HAP-1 (cell line): ENCODE measurements at regions not wholly inside any gene's neighbourhood (a gene's known extent, or its start where the extent isn't known, plus 50 kb on each side); places are given as distances from the start of the nearest gene placed in this dataset.
"Not testable (repeated sequence)": the region's sequence is repeated elsewhere in the genome, so short reads cannot be mapped to it uniquely, and the experiment has no call there.

Experiments
- DNase-seq, 2 experiments: peaks; one replicate each; pipeline ENCODE4 v3.0.0-alpha.2; 2016 to 2020; ENCODE audit warnings: low spot score in 2 of 2
- H3K27me3 ChIP-seq: fragments of 250-450 bp; sonication (Bioruptor Pico); 2 replicates; pipeline ENCODE4 v1.5.1; 2020; ENCODE audit warnings: low read depth, mild to moderate bottlenecking, moderate library complexity
- H3K36me3 ChIP-seq: fragments of 250-450 bp; sonication (Bioruptor Pico); replicated peaks from 2 replicates; pipeline ENCODE4 v1.5.1; 2020; ENCODE audit warnings: mild to moderate bottlenecking
- H3K4me1 ChIP-seq: fragments of 250-450 bp; sonication (Bioruptor Pico); 2 replicates; pipeline ENCODE4 v1.5.1; 2020; ENCODE audit warnings: mild to moderate bottlenecking
- H3K4me3 ChIP-seq: fragments of 250-450 bp; sonication (Bioruptor Pico); 2 replicates; pipeline ENCODE4 v1.5.1; 2020; ENCODE audit warnings: mild to moderate bottlenecking, moderate library complexity
- H3K9me3 ChIP-seq: fragments of 250-450 bp; sonication (Bioruptor Pico); 2 replicates; pipeline ENCODE4 v1.5.1; 2020; ENCODE audit warnings: mild to moderate bottlenecking, moderate library complexity
- in situ Hi-C: fragments of 300-500 bp; cut with MboI; formaldehyde crosslinking; loops from 3 replicates; pipeline ENCODE4 v1.14.3; 2020; ENCODE audit warnings: low sequenced_read_pairs, inconsistent platforms, mixed read lengths

GRCh38 chr14:104393199-104393897 is 186.2 kb upstream of the C14orf180 start:
- no peak for DNase-seq
- no peaks in the 10 kb centered on the region for H3K4me1 ChIP-seq
- H3K27me3 ChIP-seq: peaks cover 7% of the 10 kb centered on the region
- H3K4me3 ChIP-seq: no peak overlapping the region
- no peaks in the 10 kb centered on the region; the same call in 1 of the 2 replicates for H3K9me3 ChIP-seq
- in situ Hi-C loops: no loop called here
- H3K36me3 ChIP-seq: no peaks in the 10 kb centered on the region

DNA sequence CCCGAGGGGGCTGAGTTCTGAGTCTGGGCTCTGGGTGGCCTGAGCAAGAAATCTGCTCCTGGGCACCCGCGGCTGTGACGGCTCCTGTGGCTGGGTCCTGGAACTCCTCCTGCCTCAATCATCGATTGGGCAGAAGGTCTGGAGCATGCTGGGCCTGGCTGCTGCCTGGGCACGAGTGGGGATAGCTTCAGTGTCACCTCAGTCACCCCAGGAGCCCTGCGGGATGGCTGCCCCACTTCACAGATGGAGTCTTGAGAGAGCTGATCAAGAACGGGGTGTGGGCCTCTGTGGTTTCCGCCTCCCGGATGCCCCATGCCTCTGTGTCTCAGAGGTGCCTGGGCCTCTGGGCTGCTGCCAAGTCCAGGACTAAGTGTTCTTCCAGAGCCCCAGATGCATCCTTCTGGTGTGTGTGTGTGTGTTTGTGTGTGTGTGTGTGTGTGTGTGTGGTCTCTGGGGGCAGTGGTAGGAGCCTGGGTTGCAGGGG is 185.6 kb upstream of the C14orf180 start:
- Histone ChIP-seq H3K9me3 (no peaks in the 10 kb centered on the region; the same call in 1 of the 2 replicates), H3K4me1 (no peaks in the 10 kb centered on the region), H3K4me3 (no peak overlapping the region), H3K27me3 (peaks cover 7% of the 10 kb centered on the region), H3K36me3 (no peaks in the 10 kb centered on the region)
- DNase-seq: no peak
- in situ Hi-C loops: no loop called here

DNA sequence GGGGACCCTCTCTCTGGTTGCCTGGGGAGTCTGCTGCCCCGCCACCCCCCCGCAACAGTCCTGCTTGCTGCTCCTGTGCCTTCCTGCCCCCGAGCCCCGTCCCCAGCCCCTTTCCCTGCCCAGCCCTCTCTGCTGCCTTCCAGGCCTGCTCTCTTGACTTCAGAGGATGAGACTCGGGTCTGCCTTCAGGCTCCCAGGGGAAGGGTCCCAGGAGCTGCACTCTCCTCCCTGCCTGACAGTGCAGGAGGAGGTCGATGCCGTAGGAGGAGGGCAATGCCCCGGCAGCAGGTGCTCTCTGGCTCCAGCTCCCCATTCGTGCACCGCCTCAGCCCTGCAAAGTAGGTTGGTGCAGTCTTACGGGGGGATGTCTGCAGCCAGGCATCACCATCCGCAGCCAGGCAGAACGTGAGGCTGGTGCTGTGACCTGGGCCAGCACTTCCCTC is 185.1 kb upstream of the C14orf180 start:
- in situ Hi-C loops: no loop called here
- Histone ChIP-seq H3K4me3 (no peak overlapping the region), H3K4me1 (no peaks in the 10 kb centered on the region), H3K36me3 (no peaks in the 10 kb centered on the region), H3K9me3 (no peaks in the 10 kb centered on the region; the same call in 1 of the 2 replicates), H3K27me3 (peaks cover 7% of the 10 kb centered on the region)
- DNase-seq: no peak

GRCh38 chr14:104395276-104395675 is 184.3 kb upstream of the C14orf180 start:
- Histone ChIP-seq H3K36me3 (no peaks in the 10 kb centered on the region), H3K4me3 (no peak overlapping the region), H3K4me1 (no peaks in the 10 kb centered on the region), H3K27me3 (peaks cover 7% of the 10 kb centered on the region), H3K9me3 (no peaks in the 10 kb centered on the region; the same call in 1 of the 2 replicates)
- in situ Hi-C loops: no loop called here
- no peak for DNase-seq

- Histone ChIP-seq H3K9me3 (no peaks in the 10 kb centered on the region; the same call in 1 of the 2 replicates), H3K4me1 (no peaks in the 10 kb centered on the region), H3K4me3 (no peak overlapping the region), H3K27me3 (peaks cover 7% of the 10 kb centered on the region), H3K36me3 (no peaks in the 10 kb centered on the region)
- in situ Hi-C loops: no loop called here
- DNase-seq: no peak
Measured at GRCh38 chr14:104395941-104396681, 183.5 kb upstream of the C14orf180 start.

GRCh38 chr14:104396682-104397470 is 182.7 kb upstream of the C14orf180 start:
- no peaks in the 10 kb centered on the region for H3K4me1 ChIP-seq
- no peaks in the 10 kb centered on the region for H3K36me3 ChIP-seq
- no peak overlapping the region for H3K4me3 ChIP-seq
- in situ Hi-C loops: no loop called here
- no peaks in the 10 kb centered on the region; the same call in 1 of the 2 replicates for H3K9me3 ChIP-seq
- no peak for DNase-seq
- H3K27me3 ChIP-seq: peaks cover 7% of the 10 kb centered on the region

DNA sequence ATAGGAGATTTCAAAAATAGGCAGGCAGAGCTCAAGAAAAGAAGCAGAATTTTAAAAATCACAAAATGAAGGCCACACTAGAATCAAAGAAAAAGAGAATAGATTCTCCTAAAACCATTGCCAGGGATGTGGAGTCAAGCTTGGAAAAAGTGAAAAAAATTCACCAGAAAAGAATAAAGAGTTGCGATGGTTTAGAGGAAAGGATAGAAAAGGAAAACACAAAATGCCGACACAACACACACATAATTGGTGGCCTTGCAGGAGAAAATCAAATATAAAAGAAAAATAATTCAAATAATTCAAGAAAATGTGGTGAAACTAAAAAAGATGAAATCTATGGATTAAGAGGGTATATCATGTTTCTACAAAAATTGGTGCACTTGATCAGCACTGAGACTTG is 181.6 kb upstream of the C14orf180 start:
- Histone ChIP-seq H3K36me3 (no peaks in the 10 kb centered on the region), H3K4me3 (no peak overlapping the region), H3K9me3 (no peaks in the 10 kb centered on the region; the same call in 1 of the 2 replicates), H3K4me1 (no peaks in the 10 kb centered on the region), H3K27me3 (peaks cover 7% of the 10 kb centered on the region)
- in situ Hi-C loops: no loop called here
- DNase-seq: no peak

GRCh38 chr14:104398656-104399055 is 180.9 kb upstream of the C14orf180 start:
- peaks cover 7% of the 10 kb centered on the region for H3K27me3 ChIP-seq
- H3K4me3 ChIP-seq: no peak overlapping the region
- H3K9me3 ChIP-seq: no peaks in the 10 kb centered on the region; the same call in 1 of the 2 replicates
- in situ Hi-C loops: no loop called here
- no peaks in the 10 kb centered on the region for H3K36me3 ChIP-seq
- no peak for DNase-seq
- H3K4me1 ChIP-seq: no peaks in the 10 kb centered on the region

DNA sequence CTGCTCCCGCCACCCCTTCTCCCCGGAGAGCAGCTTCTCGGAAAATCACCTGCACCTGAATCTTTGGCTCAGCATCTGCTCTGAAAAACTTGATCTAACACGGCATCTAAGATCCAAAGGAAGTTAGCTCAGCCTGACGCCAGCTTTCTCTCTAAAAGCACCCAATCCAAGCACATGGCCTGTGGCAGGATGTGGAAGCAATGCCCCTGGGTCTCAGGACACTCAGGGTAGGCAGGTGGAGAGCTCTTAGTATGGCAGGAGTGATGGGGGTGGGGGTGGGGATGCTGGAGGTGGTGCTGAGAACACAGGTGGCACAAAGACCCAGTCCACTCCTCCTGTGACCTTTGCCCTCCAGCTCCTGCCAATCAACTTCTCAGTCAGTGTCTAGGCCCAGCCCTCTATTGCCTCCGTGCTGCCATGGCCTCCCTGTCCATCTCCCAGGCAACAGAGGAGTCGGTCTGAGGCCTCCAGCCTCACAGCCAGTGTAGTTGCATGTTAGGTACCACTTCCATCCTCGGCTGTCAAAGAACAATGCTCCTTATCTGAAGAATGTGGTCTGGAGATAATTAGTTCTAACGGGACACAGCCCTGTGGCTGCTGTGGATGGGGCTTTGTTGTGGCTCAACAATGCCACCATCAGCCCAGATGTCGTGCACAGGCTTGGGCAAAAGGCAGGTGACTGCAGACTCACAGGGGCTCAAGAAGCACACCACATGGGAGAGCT is 180.0 kb upstream of the C14orf180 start:
- no peak for DNase-seq
- no peaks in the 10 kb centered on the region for H3K36me3 ChIP-seq
- no peaks in the 10 kb centered on the region for H3K4me1 ChIP-seq
- in situ Hi-C loops: no loop called here
- no peak overlapping the region for H3K4me3 ChIP-seq
- no peaks in the 10 kb centered on the region; the same call in 1 of the 2 replicates for H3K9me3 ChIP-seq
- peaks cover 12% of the 10 kb centered on the region for H3K27me3 ChIP-seq

DNA sequence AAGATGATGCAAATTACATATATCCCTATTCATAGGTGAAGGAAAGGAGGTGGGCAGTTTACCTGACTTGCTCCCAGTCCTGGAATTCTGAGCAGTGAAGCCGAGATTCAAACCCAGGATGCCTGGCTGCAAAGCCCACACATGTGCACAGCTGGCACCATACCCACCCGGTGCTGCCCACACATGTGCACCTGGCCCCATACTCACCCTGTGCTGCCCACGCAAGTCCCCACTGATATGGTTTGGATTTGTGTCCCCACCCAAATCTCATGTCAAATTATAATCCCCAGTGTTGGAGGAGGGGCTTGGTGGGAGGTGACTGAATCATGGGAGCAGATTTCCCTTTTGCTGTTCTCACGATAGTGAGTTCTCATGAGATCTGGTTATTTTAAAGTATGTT is 179.2 kb upstream of the C14orf180 start:
- Histone ChIP-seq H3K9me3 (no peaks in the 10 kb centered on the region; the same call in 1 of the 2 replicates), H3K4me3 (no peak overlapping the region), H3K27me3 (peaks cover 9% of the 10 kb centered on the region), H3K36me3 (no peaks in the 10 kb centered on the region), H3K4me1 (no peaks in the 10 kb centered on the region)
- DNase-seq: no peak
- in situ Hi-C loops: no loop called here

DNA sequence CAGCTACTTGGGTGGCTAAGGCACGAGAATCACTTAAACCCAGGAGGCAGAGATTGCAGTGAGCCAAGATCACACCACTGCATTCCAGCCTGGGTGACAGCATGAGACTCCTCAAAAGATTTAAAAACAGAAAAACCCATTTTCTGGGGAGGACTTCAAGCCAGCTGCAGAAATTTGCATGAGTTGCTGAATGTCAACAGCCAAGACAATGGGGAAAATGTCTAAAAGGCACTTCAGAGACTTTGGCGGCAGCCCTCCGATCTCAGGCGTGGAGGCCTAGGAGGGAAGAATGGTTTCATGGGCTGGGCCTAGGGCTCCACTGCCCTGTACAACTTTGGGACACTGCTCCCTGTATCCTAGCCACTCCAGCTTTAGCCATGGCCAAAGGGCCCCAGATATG is 177.8 kb upstream of the C14orf180 start:
- in situ Hi-C loops: no loop called here
- no peak for DNase-seq
- Histone ChIP-seq H3K36me3 (no peaks in the 10 kb centered on the region), H3K27me3 (peaks cover 23% of the 10 kb centered on the region), H3K4me1 (no peaks in the 10 kb centered on the region), H3K9me3 (no peaks in the 10 kb centered on the region; the same call in 1 of the 2 replicates), H3K4me3 (no peak overlapping the region)

GRCh38 chr14:104402303-104402702 is 177.3 kb upstream of the C14orf180 start:
- peaks cover 23% of the 10 kb centered on the region for H3K27me3 ChIP-seq
- in situ Hi-C loops, DNase-seq, H3K4me3 ChIP-seq, H3K9me3 ChIP-seq, H3K4me1 ChIP-seq, H3K36me3 ChIP-seq: not testable (repeated sequence)
